Keratinocyte (primary cell): ENCODE measurements at regions not wholly inside any gene's neighbourhood (a gene's known extent, or its start where the extent isn't known, plus 50 kb on each side); places are given as distances from the start of the nearest gene placed in this dataset.
A peak's percentile ranks its signal among the peaks of the same experiment; 100 is the strongest.

Source experiments
- DNase-seq: peaks from one replicate; pipeline ENCODE4 v3.0.0-alpha.2; 2011; ENCODE audit warnings: low read depth, missing footprints, low spot score
- FAIRE-seq: peaks from 2 replicates; lab custom pipeline; 2011; peaks lifted over from hg19 to GRCh38; lab: Jason Lieb, UNC
- H2AFZ ChIP-seq: 2 replicates; pipeline ENCODE4 v1.6.0; 2012; ENCODE audit warnings: low read length, control low read depth, inconsistent platforms; ENCODE audit not compliant: control insufficient read depth
- H3K27ac ChIP-seq: 2 replicates; pipeline ENCODE4 v1.5.1; 2011; ENCODE audit warnings: low read length; ENCODE audit not compliant: control insufficient read depth, insufficient read depth
- H3K27me3 ChIP-seq: 3 replicates; pipeline ENCODE4 v1.6.0; 2011; ENCODE audit warnings: low read length; ENCODE audit not compliant: control insufficient read depth, insufficient read depth; ENCODE audit errors: extremely low read depth
- H3K36me3 ChIP-seq, 2 experiments: 2 replicates in 1 of 2; 3 replicates in 1 of 2; pipeline ENCODE4 v1.5.1; 2011; ENCODE audit warnings: low read length in 2 of 2, mild to moderate bottlenecking in 1 of 2; ENCODE audit not compliant: control insufficient read depth in 2 of 2, insufficient read depth in 2 of 2; ENCODE audit errors: extremely low read depth in 1 of 2
- H3K4me1 ChIP-seq: 3 replicates; pipeline ENCODE4 v1.5.1; 2011; ENCODE audit warnings: low read length; ENCODE audit not compliant: control insufficient read depth, insufficient read depth; ENCODE audit errors: extremely low read depth
- H3K4me2 ChIP-seq: 3 replicates; pipeline ENCODE4 v1.6.0; 2011; ENCODE audit warnings: low read depth, low read length; ENCODE audit not compliant: control insufficient read depth, insufficient read depth; ENCODE audit errors: extremely low read depth
- H3K4me3 ChIP-seq, 3 experiments: fragments of 200-600 bp in 1 of 3; sonication (generic) in 1 of 3; 2 replicates in 2 of 3; 3 replicates in 1 of 3; pipeline ENCODE4 v1.5.1; 2011 to 2016; ENCODE audit warnings: low read length in 3 of 3, mild to moderate bottlenecking in 3 of 3, control low read depth in 2 of 3, inconsistent platforms in 1 of 3, low read depth in 1 of 3, mixed read lengths in 1 of 3, mixed run types in 1 of 3, moderate library complexity in 1 of 3; ENCODE audit not compliant: control insufficient read depth in 2 of 3, insufficient read depth in 2 of 3; ENCODE audit errors: extremely low read depth in 1 of 3
- H3K79me2 ChIP-seq: 2 replicates; pipeline ENCODE4 v1.6.0; 2012; ENCODE audit warnings: low read length; ENCODE audit not compliant: control insufficient read depth, insufficient read depth
- H3K9ac ChIP-seq: 3 replicates; pipeline ENCODE4 v1.6.0; 2011; ENCODE audit warnings: low read length; ENCODE audit not compliant: control insufficient read depth, insufficient read depth; ENCODE audit errors: extremely low read depth
- H3K9me1 ChIP-seq: 3 replicates; pipeline ENCODE4 v1.6.0; 2011; ENCODE audit warnings: low read length; ENCODE audit not compliant: control insufficient read depth, insufficient read depth; ENCODE audit errors: extremely low read depth
- H3K9me3 ChIP-seq: 2 replicates; pipeline ENCODE4 v1.5.1; 2012; ENCODE audit warnings: low read depth, low read length; ENCODE audit not compliant: control insufficient read depth
- H4K20me1 ChIP-seq: 3 replicates; pipeline ENCODE4 v1.6.0; 2011; ENCODE audit warnings: low read length; ENCODE audit not compliant: control insufficient read depth, insufficient read depth; ENCODE audit errors: extremely low read depth
- CTCF ChIP-seq, 3 experiments: IDR thresholded peaks in 1 of 3; conservative IDR thresholded peaks in 1 of 3; optimal IDR thresholded peaks in 1 of 3; 2 replicates in 2 of 3; 3 replicates in 1 of 3; pipeline versions ENCODE3 to v1.5.1; 2011; ENCODE audit warnings: low read length in 3 of 3, mild to moderate bottlenecking in 3 of 3, moderate library complexity in 2 of 3, control low read depth in 1 of 3, inconsistent platforms in 1 of 3; ENCODE audit not compliant: insufficient read depth in 2 of 3; ENCODE audit errors: extremely low read depth in 1 of 3
- EZH2 ChIP-seq: IDR thresholded peaks from one replicate; pipeline ENCODE4 v1.6.1; 2012; ENCODE audit warnings: inconsistent platforms, mild to moderate bottlenecking, low read length, moderate library complexity
- dilution Hi-C: fragments of 300-500 bp; cut with MboI; formaldehyde crosslinking; loops from one replicate; pipeline ENCODE4 v1.7.0; 2020; ENCODE audit warnings: low sequenced_read_pairs; ENCODE audit not compliant: extremely low pct_ligation_motif_present

GRCh38 chrX:11040405-11040804 lies 70.7 kb upstream of the HCCS start:
- Histone ChIP-seq H3K4me1 (no peaks in the 10 kb centered on the region), H3K9ac (no peak overlapping the region), H2AFZ (no peak overlapping the region), H3K36me3 (no peaks in the 10 kb centered on the region), H3K9me1 (no peaks in the 10 kb centered on the region), H3K4me2 (no peak overlapping the region), H3K27me3 (no peaks in the 10 kb centered on the region), H3K9me3 (no peaks in the 10 kb centered on the region), H4K20me1 (no peaks in the 10 kb centered on the region), H3K4me3 (no peak overlapping the region), H3K79me2 (no peaks in the 10 kb centered on the region), H3K27ac (no peak overlapping the region)
- FAIRE-seq (no peak), DNase-seq (no peak)
- TF ChIP-seq EZH2 (no peak), CTCF (optimal IDR thresholded peaks at IDR 0.05 in 1 of 3, IDR thresholded peaks at IDR 0.05 in 1 of 3, conservative IDR thresholded peaks at IDR 0.05 in 1 of 3; ENCODE audit: extremely low read depth in 1 of 3, insufficient read depth in 2 of 3, low read length in 3 of 3) (peak in 1 of 3 experiments; percentile 9)
- dilution Hi-C loops: no loop called here

DNA sequence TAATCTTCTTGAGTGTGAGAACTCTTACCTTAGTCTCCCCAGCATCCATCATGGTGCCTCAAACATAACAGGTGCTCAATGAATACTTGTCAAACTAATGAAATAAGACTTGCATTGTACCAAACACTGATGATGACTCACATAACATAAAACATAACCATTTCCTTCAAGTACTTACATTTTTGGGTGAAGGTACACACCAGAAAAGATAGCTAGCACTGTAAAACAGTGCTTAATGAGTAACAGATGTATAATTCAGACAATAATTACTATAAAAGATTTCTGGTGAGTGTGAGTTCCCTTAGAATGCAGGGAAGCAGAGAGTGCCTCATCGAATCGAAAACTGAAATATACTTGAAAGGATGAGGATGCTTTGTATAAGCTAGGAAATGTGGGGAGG lies 70.1 kb upstream of the HCCS start:
- Histone ChIP-seq H3K4me3 (no peak overlapping the region), H3K9me1 (no peaks in the 10 kb centered on the region), H3K9ac (no peak overlapping the region), H4K20me1 (no peaks in the 10 kb centered on the region), H3K4me1 (no peaks in the 10 kb centered on the region), H3K36me3 (no peaks in the 10 kb centered on the region), H3K4me2 (no peak overlapping the region), H3K27ac (no peak overlapping the region), H3K79me2 (no peaks in the 10 kb centered on the region), H2AFZ (no peak overlapping the region), H3K27me3 (no peaks in the 10 kb centered on the region), H3K9me3 (no peaks in the 10 kb centered on the region)
- dilution Hi-C loops: no loop called here
- TF ChIP-seq EZH2 (no peak), CTCF (optimal IDR thresholded peaks at IDR 0.05 in 1 of 3, IDR thresholded peaks at IDR 0.05 in 1 of 3, conservative IDR thresholded peaks at IDR 0.05 in 1 of 3; ENCODE audit: extremely low read depth in 1 of 3, insufficient read depth in 2 of 3, low read length in 3 of 3) (no peak)
- FAIRE-seq: no peak
- DNase-seq: no peak
